PC-3 (cell line): ENCODE measurements at regions not wholly inside any gene's neighbourhood (a gene's known extent, or its start where the extent isn't known, plus 50 kb on each side); places are given as distances from the start of the nearest gene placed in this dataset.

Experiments
- ATAC-seq: fragments of 200-7000 bp; cut with Tn5 transposase; 2 replicates; pipeline ENCODE4 v1.9.1; 2020; ENCODE audit warnings: mild to moderate bottlenecking, moderate library complexity
- BruUV-seq: library from RNA; stranded (reverse); fragments of 400-500 nt; replicated peaks from 2 replicates; lab custom pipeline; 2021; lab: Mats Ljungman, UMichigan
- CTCF ChIA-PET: fragments of 300-600 bp; sonication (Branson Sonifier 250); formaldehyde crosslinking; loops from one replicate; lab custom pipeline; 2022; ENCODE audit warnings: antibody characterized with exemption; lab: Charles Lee
- POLR2A ChIA-PET: fragments of 300-600 bp; sonication (Branson Sonifier 250); formaldehyde crosslinking; loops from one replicate; lab custom pipeline; 2022; ENCODE audit warnings: antibody characterized with exemption; ENCODE audit not compliant: unreplicated experiment; lab: Charles Lee
- DNase-seq: peaks from one replicate; pipeline ENCODE4 v3.0.0-alpha.2; 2015
- H2AFZ ChIP-seq: fragments of 300-600 bp; sonication (generic); 2 replicates; pipeline ENCODE4 v1.6.0; 2016; ENCODE audit warnings: antibody characterized with exemption, low read length
- H3F3A ChIP-seq: fragments of 300-600 bp; sonication (generic); one replicate; pipeline ENCODE4 v1.6.0; 2017; ENCODE audit warnings: antibody characterized with exemption, low read length, control low read depth, mild to moderate bottlenecking; ENCODE audit not compliant: unreplicated experiment
- H3K27ac ChIP-seq: fragments of 300-600 bp; sonication (generic); 2 replicates; pipeline ENCODE4 v1.5.1; 2016; ENCODE audit warnings: mild to moderate bottlenecking, low read length
- H3K27me3 ChIP-seq: fragments of 300-600 bp; sonication (generic); 2 replicates; pipeline ENCODE4 v1.6.1; 2016; ENCODE audit warnings: low read length, mixed read lengths
- H3K36me3 ChIP-seq: fragments of 300-600 bp; sonication (generic); 2 replicates; pipeline ENCODE4 v1.6.1; 2016; ENCODE audit warnings: low read depth, mixed run types, low read length, mixed read lengths
- H3K4me1 ChIP-seq: fragments of 300-600 bp; sonication (generic); 2 replicates; pipeline ENCODE4 v1.5.1; 2016; ENCODE audit warnings: low read length; ENCODE audit not compliant: insufficient read depth
- H3K4me2 ChIP-seq: fragments of 300-600 bp; sonication (generic); 2 replicates; pipeline ENCODE4 v1.6.0; 2016; ENCODE audit warnings: low read length
- H3K4me3 ChIP-seq: fragments of 300-600 bp; sonication (generic); 2 replicates; pipeline ENCODE4 v1.5.1; 2016; ENCODE audit warnings: mild to moderate bottlenecking, low read length, mixed read lengths
- H3K79me2 ChIP-seq: fragments of 300-600 bp; sonication (generic); 2 replicates; pipeline ENCODE4 v1.6.1; 2017; ENCODE audit warnings: low read length, mixed read lengths
- H3K9ac ChIP-seq: fragments of 300-600 bp; sonication (generic); 2 replicates; pipeline ENCODE4 v1.6.0; 2016; ENCODE audit warnings: mild to moderate bottlenecking, low read length
- H3K9me2 ChIP-seq: fragments of 300-600 bp; sonication (generic); replicated peaks from 2 replicates; pipeline ENCODE4 v1.6.1; 2016; ENCODE audit warnings: mixed run types, low read length, mixed read lengths
- H3K9me3 ChIP-seq: fragments of 300-600 bp; sonication (generic); 2 replicates; pipeline ENCODE4 v1.6.1; 2016; ENCODE audit warnings: low read length, mixed read lengths
- H4K20me1 ChIP-seq: fragments of 300-600 bp; sonication (generic); 2 replicates; pipeline ENCODE4 v1.6.1; 2016; ENCODE audit warnings: low read length, mixed read lengths
- CTCF ChIP-seq: fragments of 300-600 bp; sonication (generic); conservative IDR thresholded peaks from 2 replicates; pipeline ENCODE4 v1.5.1; 2017; ENCODE audit warnings: antibody characterized with exemption, low read depth, mild to moderate bottlenecking, low read length
- EZH2 ChIP-seq: fragments of 300-600 bp; sonication (generic); IDR thresholded peaks from one replicate; pipeline ENCODE4 v1.6.1; 2017; ENCODE audit warnings: antibody characterized with exemption, mild to moderate bottlenecking, low read length; ENCODE audit not compliant: unreplicated experiment
- EZH2phosphoT487 ChIP-seq: fragments of 300-600 bp; sonication (generic); IDR thresholded peaks from 2 replicates; pipeline ENCODE4 v1.6.1; 2018; ENCODE audit warnings: mild to moderate bottlenecking, antibody characterized with exemption, low read length, borderline replicate concordance
- intact Hi-C: fragments of 100-400 bp; cut with micrococcal nuclease; formaldehyde crosslinking; loops from 2 replicates; pipeline ENCODE4 v1.9.0; 2023

- peaks cover 46% of the 10 kb centered on the region for H3K27me3 ChIP-seq
- no peak overlapping the region for H2AFZ ChIP-seq
- TF ChIP-seq EZH2 (no peak), CTCF (no peak), EZH2phosphoT487 (no peak)
- DNase-seq: no peak
- no peaks in the 10 kb centered on the region for H3F3A ChIP-seq
- no peaks in the 10 kb centered on the region for H3K9me2 ChIP-seq
- no peaks in the 10 kb centered on the region for H3K36me3 ChIP-seq
- no peak overlapping the region for H3K27ac ChIP-seq
- CTCF ChIA-PET: no interaction called here
- H3K4me1 ChIP-seq: no peaks in the 10 kb centered on the region
- POLR2A ChIA-PET: no interaction called here
- no peak overlapping the region for H3K4me2 ChIP-seq
- H3K9me3 ChIP-seq: no peaks in the 10 kb centered on the region
- H3K79me2 ChIP-seq: no peaks in the 10 kb centered on the region
- no peak overlapping the region for H3K9ac ChIP-seq
- ATAC-seq: no peak
- intact Hi-C loops: no loop called here
- H4K20me1 ChIP-seq: no peaks in the 10 kb centered on the region
- BruUV-seq: no TSS peak
- H3K4me3 ChIP-seq: no peak overlapping the region
Observed at GRCh38 chr20:37622728-37623127, 71.1 kb upstream of the CTNNBL1 start.

- BruUV-seq: no TSS peak
- no peaks in the 10 kb centered on the region for H3K79me2 ChIP-seq
- no peak overlapping the region for H3K9ac ChIP-seq
- ATAC-seq (no peak), DNase-seq (no peak)
- ChIA-PET POLR2A (no interaction called here), CTCF (no interaction called here)
- intact Hi-C loops: no loop called here
- H2AFZ ChIP-seq: no peak overlapping the region
- H3K4me2 ChIP-seq: no peak overlapping the region
- H4K20me1 ChIP-seq: no peaks in the 10 kb centered on the region
- H3K36me3 ChIP-seq: no peaks in the 10 kb centered on the region
- H3K9me3 ChIP-seq: no peaks in the 10 kb centered on the region
- H3K27me3 ChIP-seq: peaks cover 51% of the 10 kb centered on the region
- TF ChIP-seq CTCF (no peak), EZH2phosphoT487 (no peak), EZH2 (no peak)
- H3K4me1 ChIP-seq: no peaks in the 10 kb centered on the region
- no peaks in the 10 kb centered on the region for H3F3A ChIP-seq
- no peak overlapping the region for H3K4me3 ChIP-seq
- no peaks in the 10 kb centered on the region for H3K9me2 ChIP-seq
- H3K27ac ChIP-seq: no peak overlapping the region
Observed at GRCh38 chr20:37619496-37619895, 74.3 kb upstream of the CTNNBL1 start.

GRCh38 chr20:37616110-37616425, 77.8 kb upstream of the CTNNBL1 start:
- H3K27ac ChIP-seq: no peak overlapping the region
- no peaks in the 10 kb centered on the region for H3K9me2 ChIP-seq
- H3K9ac ChIP-seq: no peak overlapping the region
- BruUV-seq: no TSS peak
- no peak overlapping the region for H3K4me2 ChIP-seq
- no peaks in the 10 kb centered on the region for H3K4me1 ChIP-seq
- POLR2A ChIA-PET: no interaction called here
- no peak overlapping the region for H2AFZ ChIP-seq
- H4K20me1 ChIP-seq: no peaks in the 10 kb centered on the region
- H3K9me3 ChIP-seq: no peaks in the 10 kb centered on the region
- CTCF ChIA-PET: no interaction called here
- H3F3A ChIP-seq: no peaks in the 10 kb centered on the region
- H3K27me3 ChIP-seq: peaks cover 35% of the 10 kb centered on the region
- H3K36me3 ChIP-seq: no peaks in the 10 kb centered on the region
- H3K4me3 ChIP-seq: no peak overlapping the region
- no peaks in the 10 kb centered on the region for H3K79me2 ChIP-seq
- ATAC-seq: no peak
- intact Hi-C loops: loop anchor here (1.0 kb wide), 1 partner anchor 77 kb away; no protein-coding TSS in a partner anchor
- TF ChIP-seq EZH2phosphoT487 (no peak), CTCF (no peak)
- no peak for DNase-seq
